ENCODE measurements at regions not wholly inside any gene's neighbourhood (a gene's known extent, or its start where the extent isn't known, plus 50 kb on each side); places are given as distances from the start of the nearest gene placed in this dataset.

GRCh38 chr6:21431526-21431925 lies 162.0 kb upstream of the SOX4 start:
- no peaks in the 10 kb centered on the region for H3K36me3 ChIP-seq (replicated peaks)
- no peak for DNase-seq
- in situ Hi-C loops (cut with HindIII; ENCODE audit: low pct_ligation_motif_present, low sequenced_read_pairs), result no loop called here
- no peak for TF ChIP-seq CTCF (IDR thresholded peaks at IDR 0.05; ENCODE audit: low read depth, low read length, missing control alignments)
- no peaks in the 10 kb centered on the region for H3K27me3 ChIP-seq (replicated peaks)
- H3K4me3 ChIP-seq (ENCODE audit: low read depth, low read length), result no peak overlapping the region
- H3K27ac ChIP-seq, result no peak overlapping the region

- Histone ChIP-seq H3K4me3 (ENCODE audit: low read depth, low read length) (no peak overlapping the region), H3K27ac (no peak overlapping the region), H3K27me3 (replicated peaks) (no peaks in the 10 kb centered on the region), H3K36me3 (replicated peaks) (no peaks in the 10 kb centered on the region)
- TF ChIP-seq CTCF (IDR thresholded peaks at IDR 0.05; ENCODE audit: low read depth, low read length, missing control alignments), result no peak
- DNase-seq, result no peak
- in situ Hi-C loops (cut with HindIII; ENCODE audit: low pct_ligation_motif_present, low sequenced_read_pairs), result no loop called here
These were observed 156.9 kb upstream of the SOX4 start for GRCh38 chr6:21436625-21437024.

- no peak for TF ChIP-seq CTCF (IDR thresholded peaks at IDR 0.05; ENCODE audit: low read depth, low read length, missing control alignments)
- Histone ChIP-seq H3K36me3 (replicated peaks) (no peaks in the 10 kb centered on the region), H3K27me3 (replicated peaks) (no peaks in the 10 kb centered on the region), H3K4me3 (ENCODE audit: low read depth, low read length) (no peak overlapping the region), H3K27ac (no peak overlapping the region)
- no peak for DNase-seq
- in situ Hi-C loops (cut with HindIII; ENCODE audit: low pct_ligation_motif_present, low sequenced_read_pairs), result no loop called here
These were observed 156.0 kb upstream of the SOX4 start for GRCh38 chr6:21437581-21437980.

GRCh38 chr6:21438237-21438985 lies 155.1 kb upstream of the SOX4 start:
- in situ Hi-C loops (cut with HindIII; ENCODE audit: low pct_ligation_motif_present, low sequenced_read_pairs), result no loop called here
- Histone ChIP-seq H3K4me3 (ENCODE audit: low read depth, low read length) (no peak overlapping the region), H3K27ac (no peak overlapping the region), H3K36me3 (replicated peaks) (no peaks in the 10 kb centered on the region), H3K27me3 (replicated peaks) (no peaks in the 10 kb centered on the region)
- no peak for TF ChIP-seq CTCF (IDR thresholded peaks at IDR 0.05; ENCODE audit: low read depth, low read length, missing control alignments)
- no peak for DNase-seq

GRCh38 chr6:21438986-21439352 lies 154.6 kb upstream of the SOX4 start:
- in situ Hi-C loops (cut with HindIII; ENCODE audit: low pct_ligation_motif_present, low sequenced_read_pairs), result no loop called here
- no peak overlapping the region for H3K4me3 ChIP-seq (ENCODE audit: low read depth, low read length)
- no peaks in the 10 kb centered on the region for H3K36me3 ChIP-seq (replicated peaks)
- no peak for TF ChIP-seq CTCF (IDR thresholded peaks at IDR 0.05; ENCODE audit: low read depth, low read length, missing control alignments)
- no peaks in the 10 kb centered on the region for H3K27me3 ChIP-seq (replicated peaks)
- no peak for DNase-seq
- H3K27ac ChIP-seq, result no peak overlapping the region

GRCh38 chr6:21441386-21441785 lies 152.2 kb upstream of the SOX4 start:
- H3K36me3 ChIP-seq (replicated peaks), result no peaks in the 10 kb centered on the region
- DNase-seq, result peak; percentile 63
- in situ Hi-C loops (cut with HindIII; ENCODE audit: low pct_ligation_motif_present, low sequenced_read_pairs), result no loop called here
- no peak overlapping the region for H3K4me3 ChIP-seq (ENCODE audit: low read depth, low read length)
- no peak overlapping the region for H3K27ac ChIP-seq
- no peak for TF ChIP-seq CTCF (IDR thresholded peaks at IDR 0.05; ENCODE audit: low read depth, low read length, missing control alignments)
- H3K27me3 ChIP-seq (replicated peaks), result no peaks in the 10 kb centered on the region

Measured in brain microvascular endothelial cell (primary cell).